PFSK-1 (cell line): ENCODE measurements at regions not wholly inside any gene's neighbourhood (a gene's known extent, or its start where the extent isn't known, plus 50 kb on each side); places are given as distances from the start of the nearest gene placed in this dataset.

Source experiments
- FOXP2 ChIP-seq: optimal IDR thresholded peaks from 2 replicates; pipeline ENCODE3; 2011; ENCODE audit warnings: borderline replicate concordance, control low read depth, inconsistent platforms; ENCODE audit not compliant: insufficient read depth; ENCODE audit errors: extremely low read length, extremely low read depth
- POLR2AphosphoS5 ChIP-seq: IDR thresholded peaks from 2 replicates; pipeline ENCODE4 v1.6.1; 2012; ENCODE audit warnings: low read depth, mild to moderate bottlenecking, control low read depth, low read length, moderate library complexity
- SIN3A ChIP-seq: IDR thresholded peaks from 2 replicates; pipeline ENCODE4 v1.6.1; 2012; ENCODE audit warnings: mild to moderate bottlenecking, low read length, moderate library complexity, borderline replicate concordance; ENCODE audit not compliant: insufficient read depth
- TAF1 ChIP-seq: IDR thresholded peaks from 2 replicates; pipeline ENCODE4 v1.6.1; 2012; ENCODE audit warnings: low read length, control low read depth, borderline replicate concordance; ENCODE audit not compliant: insufficient read depth
- TF ChIP-seq, protein P1 (sequence below), 2 experiments: IDR thresholded peaks; 2 replicates each; pipeline versions ENCODE4 v1.6.1 to v1.8.0; 2011 to 2012; ENCODE audit warnings: low read depth in 2 of 2, low read length in 2 of 2, control low read depth in 1 of 2, inconsistent platforms in 1 of 2, mild to moderate bottlenecking in 1 of 2, moderate library complexity in 1 of 2; ENCODE audit not compliant: insufficient read depth in 1 of 2

DNA sequence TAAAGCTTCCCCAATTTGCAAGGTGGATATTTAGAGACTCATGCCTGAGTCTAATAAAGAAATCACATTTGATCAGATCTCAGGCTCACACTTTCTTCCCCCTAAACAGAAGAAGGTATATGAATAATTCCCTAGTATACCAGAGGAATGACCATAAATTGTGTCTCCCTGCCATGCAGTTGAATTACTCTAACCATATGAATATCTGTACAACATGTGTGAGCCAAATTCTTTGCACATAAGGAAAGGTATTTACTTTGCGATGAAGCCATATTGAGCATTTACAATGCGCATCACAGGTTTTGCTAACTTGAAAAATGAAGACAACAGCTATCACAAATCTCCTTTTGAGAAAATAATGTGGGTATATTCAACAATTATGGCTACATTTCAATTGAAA is 479.4 kb downstream of the NR2F1-AS1 start:
- no peak for TF ChIP-seq FOXP2
- TF ChIP-seq TAF1 = no peak
- no peak for TF ChIP-seq POLR2AphosphoS5
- TF ChIP-seq, protein P1, sequence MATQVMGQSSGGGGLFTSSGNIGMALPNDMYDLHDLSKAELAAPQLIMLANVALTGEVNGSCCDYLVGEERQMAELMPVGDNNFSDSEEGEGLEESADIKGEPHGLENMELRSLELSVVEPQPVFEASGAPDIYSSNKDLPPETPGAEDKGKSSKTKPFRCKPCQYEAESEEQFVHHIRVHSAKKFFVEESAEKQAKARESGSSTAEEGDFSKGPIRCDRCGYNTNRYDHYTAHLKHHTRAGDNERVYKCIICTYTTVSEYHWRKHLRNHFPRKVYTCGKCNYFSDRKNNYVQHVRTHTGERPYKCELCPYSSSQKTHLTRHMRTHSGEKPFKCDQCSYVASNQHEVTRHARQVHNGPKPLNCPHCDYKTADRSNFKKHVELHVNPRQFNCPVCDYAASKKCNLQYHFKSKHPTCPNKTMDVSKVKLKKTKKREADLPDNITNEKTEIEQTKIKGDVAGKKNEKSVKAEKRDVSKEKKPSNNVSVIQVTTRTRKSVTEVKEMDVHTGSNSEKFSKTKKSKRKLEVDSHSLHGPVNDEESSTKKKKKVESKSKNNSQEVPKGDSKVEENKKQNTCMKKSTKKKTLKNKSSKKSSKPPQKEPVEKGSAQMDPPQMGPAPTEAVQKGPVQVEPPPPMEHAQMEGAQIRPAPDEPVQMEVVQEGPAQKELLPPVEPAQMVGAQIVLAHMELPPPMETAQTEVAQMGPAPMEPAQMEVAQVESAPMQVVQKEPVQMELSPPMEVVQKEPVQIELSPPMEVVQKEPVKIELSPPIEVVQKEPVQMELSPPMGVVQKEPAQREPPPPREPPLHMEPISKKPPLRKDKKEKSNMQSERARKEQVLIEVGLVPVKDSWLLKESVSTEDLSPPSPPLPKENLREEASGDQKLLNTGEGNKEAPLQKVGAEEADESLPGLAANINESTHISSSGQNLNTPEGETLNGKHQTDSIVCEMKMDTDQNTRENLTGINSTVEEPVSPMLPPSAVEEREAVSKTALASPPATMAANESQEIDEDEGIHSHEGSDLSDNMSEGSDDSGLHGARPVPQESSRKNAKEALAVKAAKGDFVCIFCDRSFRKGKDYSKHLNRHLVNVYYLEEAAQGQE (IDR thresholded peaks at IDR 0.05; ENCODE audit: insufficient read depth in 1 of 2, low read depth in 2 of 2, low read length in 2 of 2) = no peak
- TF ChIP-seq SIN3A = no peak

DNA sequence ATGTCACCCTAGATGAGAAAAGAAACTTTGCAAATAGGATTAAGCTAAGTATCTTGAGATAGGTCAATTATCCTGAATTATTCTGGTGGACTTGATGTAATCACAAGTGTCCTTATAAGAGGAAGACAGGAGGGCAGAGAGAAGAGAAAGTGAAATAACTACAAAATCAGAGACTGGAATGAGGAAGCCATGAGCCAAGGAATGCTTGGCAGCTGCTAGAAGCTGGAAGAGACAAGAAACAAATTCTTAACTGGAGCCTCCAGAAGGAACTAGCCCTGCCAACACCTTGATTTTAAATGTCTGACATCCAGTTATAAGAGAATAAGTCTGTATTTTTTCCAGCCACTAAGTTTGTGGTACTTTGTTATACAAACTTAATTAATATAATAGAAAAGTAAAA is 480.0 kb downstream of the NR2F1-AS1 start:
- TF ChIP-seq, protein P1 (IDR thresholded peaks at IDR 0.05; ENCODE audit: insufficient read depth in 1 of 2, low read depth in 2 of 2, low read length in 2 of 2) = no peak
- no peak for TF ChIP-seq SIN3A
- no peak for TF ChIP-seq TAF1
- no peak for TF ChIP-seq POLR2AphosphoS5
- TF ChIP-seq FOXP2 = no peak

DNA sequence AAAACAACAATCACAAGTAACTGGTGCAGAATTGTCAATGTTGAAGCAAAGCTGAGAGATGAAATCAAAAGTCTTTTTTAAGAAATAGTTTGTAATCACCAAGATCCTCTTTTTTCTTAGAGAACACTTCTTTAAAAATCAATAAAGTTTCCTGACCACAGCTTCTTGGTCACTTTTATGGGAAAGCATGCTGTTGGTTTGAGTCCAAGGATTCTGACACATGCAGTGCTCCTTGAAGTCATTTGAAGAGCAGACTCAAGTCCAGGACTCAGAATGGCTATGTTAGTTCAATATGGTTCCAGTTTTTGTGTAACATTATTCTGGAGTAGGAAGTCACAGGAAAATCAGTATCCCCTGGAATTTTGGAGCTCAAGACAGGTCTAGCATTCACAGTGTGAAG is 480.6 kb downstream of the NR2F1-AS1 start:
- TF ChIP-seq, protein P1 (IDR thresholded peaks at IDR 0.05; ENCODE audit: insufficient read depth in 1 of 2, low read depth in 2 of 2, low read length in 2 of 2) = no peak
- TF ChIP-seq POLR2AphosphoS5 (no peak), FOXP2 (no peak), TAF1 (no peak), SIN3A (no peak)

DNA sequence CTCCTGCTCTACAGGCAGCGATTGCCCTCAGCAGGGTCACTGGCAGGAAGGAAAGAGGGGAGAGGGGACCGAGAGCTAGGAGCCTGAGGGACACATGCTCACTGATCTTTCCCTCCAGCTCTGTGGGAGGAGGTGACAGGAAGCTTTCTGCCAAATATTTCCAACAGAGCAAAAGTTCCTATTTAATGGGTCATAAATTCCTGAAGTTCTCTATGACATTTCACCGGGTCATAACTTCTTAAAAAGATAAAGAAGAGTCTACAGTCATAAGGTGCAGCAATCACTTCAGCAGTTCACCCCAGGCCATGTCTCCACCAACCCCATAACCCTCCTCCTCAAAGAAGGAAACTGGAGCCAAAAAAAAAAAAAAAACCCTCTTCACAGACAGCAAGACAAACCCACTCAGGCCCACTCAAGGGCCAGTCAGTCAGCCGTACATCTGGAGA is 481.1 kb downstream of the NR2F1-AS1 start:
- TF ChIP-seq FOXP2 (no peak), SIN3A (no peak), TAF1 (no peak), POLR2AphosphoS5 (no peak)
- TF ChIP-seq, protein P1 (IDR thresholded peaks at IDR 0.05; ENCODE audit: insufficient read depth in 1 of 2, low read depth in 2 of 2, low read length in 2 of 2) = no peak

DNA sequence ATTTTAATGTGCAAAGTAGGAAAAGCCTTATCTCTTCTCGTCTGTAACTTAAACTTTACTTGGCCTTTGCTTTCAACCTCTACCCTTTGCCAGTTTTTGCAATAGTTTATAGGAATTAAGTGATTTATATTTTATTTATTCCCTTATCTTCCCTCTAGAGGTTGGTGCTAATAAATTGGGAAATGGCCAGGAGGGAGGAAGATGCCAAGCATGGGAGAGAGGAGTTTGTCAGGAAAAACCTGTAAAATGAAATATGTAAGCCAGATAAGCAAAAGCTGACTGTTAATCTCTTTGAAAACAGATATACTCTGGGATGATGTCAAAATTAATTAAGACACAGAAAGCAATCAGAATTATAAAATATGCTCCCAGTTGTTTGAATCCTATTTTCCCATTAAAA is 484.5 kb downstream of the NR2F1-AS1 start:
- TF ChIP-seq SIN3A (no peak), FOXP2 (no peak), POLR2AphosphoS5 (no peak), TAF1 (no peak)
- TF ChIP-seq, protein P1 (IDR thresholded peaks at IDR 0.05; ENCODE audit: insufficient read depth in 1 of 2, low read depth in 2 of 2, low read length in 2 of 2) = no peak
